ENCODE measurements at regions not wholly inside any gene's neighbourhood (a gene's known extent, or its start where the extent isn't known, plus 50 kb on each side); places are given as distances from the start of the nearest gene placed in this dataset.

DNA sequence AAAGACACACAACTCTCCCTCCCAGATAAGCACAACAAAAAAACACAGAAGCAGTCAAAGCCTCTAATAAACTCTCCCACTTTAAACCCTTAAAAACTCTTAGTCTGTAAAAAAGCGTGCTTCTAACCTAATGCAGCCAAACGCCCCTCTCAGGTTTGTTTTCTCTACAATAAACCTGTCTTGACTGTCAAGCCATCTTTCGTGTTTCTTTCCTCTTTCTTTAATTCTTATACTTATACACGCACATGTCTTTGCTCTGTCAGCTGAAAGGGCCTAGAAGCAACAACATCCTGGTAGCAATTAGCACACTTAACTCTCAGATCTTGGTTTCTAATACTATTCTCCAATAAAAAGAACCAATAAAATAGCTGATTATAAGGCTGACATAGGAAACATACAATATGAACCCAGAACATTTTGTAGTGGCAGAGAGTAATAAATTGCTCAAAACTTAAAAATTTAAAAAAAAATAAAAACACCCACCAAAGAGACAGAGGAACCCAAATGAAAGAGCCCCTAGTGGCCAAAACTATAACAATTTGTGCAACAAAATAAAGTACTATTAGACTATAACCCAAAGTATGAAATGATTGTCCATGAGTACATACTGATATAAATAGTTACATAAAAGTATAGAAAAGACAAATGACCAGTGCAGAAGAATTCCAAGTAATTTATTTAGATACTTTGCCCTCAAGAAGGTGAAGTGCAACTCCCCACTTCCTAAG lies 440.4 kb upstream of the ADGRL3 start:
- CTCF ChIA-PET (ENCODE audit: partially characterized antibody), result interaction anchor here (0.7 kb wide), 2 partner anchors 63 to 412 kb away, joined by 3 read pairs; no protein-coding TSS in a partner anchor
- H4K8ac ChIP-seq (ENCODE audit: extremely low read depth, insufficient read depth, low read length), result no peak overlapping the region
- TF ChIP-seq TCF12 (IDR thresholded peaks at IDR 0.05; ENCODE audit: low read depth, low read length), result no peak
- TF ChIP-seq HDAC2 (IDR thresholded peaks at IDR 0.05; ENCODE audit: borderline replicate concordance in 1 of 2, low read depth in 2 of 2, low read length in 2 of 2), result 0 out of 4 replicates have a peak, but pooled peaks of 1 of the 2 experiments have one; percentile 43

More for the DNA sequence above, 440.4 kb upstream of the ADGRL3 start:
- Histone ChIP-seq H2BK20ac (ENCODE audit: low read length) (no peak overlapping the region), H3K4me1 (replicated peaks in 1 of 4; ENCODE audit: control insufficient read depth in 3 of 4, insufficient read depth in 4 of 4, low read length in 3 of 4) (no peaks in the 10 kb centered on the region), H2BK12ac (ENCODE audit: low read depth, low read length) (no peak overlapping the region), H2BK15ac (ENCODE audit: low read length) (no peak overlapping the region), H3K23me2 (ENCODE audit: low read depth, low read length) (no peaks in the 10 kb centered on the region), H3K9ac (replicated peaks in 1 of 4; ENCODE audit: extremely low read depth in 1 of 4, low read depth in 3 of 4, low read length in 3 of 4) (no peak overlapping the region), H2AFZ (ENCODE audit: low read length) (no peak overlapping the region), H3K4me3 (ENCODE audit: extremely low read depth in 1 of 4, insufficient read depth in 2 of 4, low read depth in 3 of 4, low read length in 4 of 4) (no peak overlapping the region), H2BK120ac (replicated peaks; ENCODE audit: low read depth, low read length) (no peak overlapping the region), H3K27me3 (replicated peaks in 1 of 4; ENCODE audit: control insufficient read depth in 3 of 4, extremely low read depth in 1 of 4, insufficient read depth in 3 of 4, low read length in 3 of 4) (no peaks in the 10 kb centered on the region), H2BK5ac (ENCODE audit: low read depth, low read length) (no peak overlapping the region), H3K23ac (ENCODE audit: insufficient read length) (no peak overlapping the region), H3K4ac (replicated peaks; ENCODE audit: insufficient read length, low read depth, low read length) (no peak overlapping the region), H3K79me2 (ENCODE audit: control insufficient read depth in 1 of 2, insufficient read depth in 2 of 2, low read length in 2 of 2) (no peaks in the 10 kb centered on the region), H3K79me1 (ENCODE audit: low read depth, low read length) (no peaks in the 10 kb centered on the region), H4K5ac (ENCODE audit: insufficient read length, low read depth, low read length) (no peak overlapping the region), H4K20me1 (replicated peaks in 1 of 2; ENCODE audit: control insufficient read depth in 1 of 2, insufficient read depth in 2 of 2, low read length in 2 of 2) (no peaks in the 10 kb centered on the region), H3K4me2 (ENCODE audit: insufficient read depth in 1 of 2, low read depth in 2 of 2, low read length in 2 of 2) (no peak overlapping the region), H3K36me3 (ENCODE audit: control insufficient read depth in 2 of 4, insufficient read depth in 4 of 4, low read length in 3 of 4) (no peaks in the 10 kb centered on the region), H4K91ac (replicated peaks; ENCODE audit: insufficient read length, low read length) (no peak overlapping the region), H3K9me3 (ENCODE audit: insufficient read depth in 2 of 2, low read depth in 1 of 2, low read length in 1 of 2) (peaks cover 0 to 10% of the 10 kb centered on the region in 2 experiments; a peak in 2 of 4 replicates), H3K56ac (replicated peaks; ENCODE audit: insufficient read length, low read depth, low read length) (no peak overlapping the region), H3K27ac (ENCODE audit: low read depth, low read length) (no peak overlapping the region), H3K14ac (ENCODE audit: insufficient read length) (no peak overlapping the region), H3K18ac (ENCODE audit: extremely low read depth, low read length) (no peak overlapping the region), H2AK5ac (ENCODE audit: low read depth, low read length) (no peak overlapping the region)
- POLR2A ChIA-PET (ENCODE audit: partially characterized antibody), result no interaction called here
- DNase-seq (ENCODE audit: low read depth in 1 of 2, low spot score in 2 of 2), result no peak
- FAIRE-seq, result no peak
- WGBS, 2 experiments (ENCODE audit: extremely low coverage in 1 of 2, insufficient coverage in 1 of 2, insufficient read length in 1 of 2, insufficient replicate concordance in 2 of 2, low coverage in 1 of 2, low lambda C conversion rate in 2 of 2, missing lambda C conversion rate in 1 of 2), result 92% methylated on average over 4 of the region's 4 CpGs; no CpG with 5 or more reads in 1 of the 2 experiments
